Testis (tissue), 2 donors: ENCODE measurements at regions not wholly inside any gene's neighbourhood (a gene's known extent, or its start where the extent isn't known, plus 50 kb on each side); places are given as distances from the start of the nearest gene placed in this dataset.

Source experiments
- CTCF ChIP-seq, 3 experiments: fragments of 450-650 bp in 2 of 3; fragments of 200-600 bp in 1 of 3; sonication (generic) in 1 of 3; IDR thresholded peaks; one replicate each; pipeline ENCODE4 v1.5.1; 2016 to 2019; ENCODE audit warnings: antibody characterized with exemption in 3 of 3, mild to moderate bottlenecking in 2 of 3, moderate library complexity in 1 of 3
- POLR2A ChIP-seq: fragments of 450-650 bp; IDR thresholded peaks from one replicate; pipeline ENCODE4 v1.6.1; 2017; ENCODE audit warnings: antibody characterized with exemption, mild to moderate bottlenecking, moderate library complexity

DNA sequence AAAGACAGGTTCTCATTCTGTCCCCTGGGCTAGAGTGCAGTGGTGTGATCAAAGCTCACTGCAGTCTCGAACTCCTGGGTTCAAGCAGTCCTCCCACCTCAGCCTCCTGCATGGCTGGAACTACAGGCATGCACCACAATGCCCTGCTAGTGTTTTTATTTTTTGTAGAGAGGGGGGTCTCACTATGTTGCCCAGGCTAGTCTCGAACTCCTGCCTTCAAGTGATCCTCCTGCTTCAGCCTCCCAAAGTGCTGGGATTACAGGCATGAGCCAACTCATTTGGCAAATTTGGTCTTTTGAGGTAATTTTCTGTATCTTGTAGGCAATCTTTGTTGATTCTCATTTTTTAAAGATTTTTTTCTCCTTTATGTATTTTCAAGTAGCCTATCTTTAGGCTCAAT lies 205.7 kb downstream of the ZIC5 start:
- TF ChIP-seq CTCF (IDR thresholded peaks at IDR 0.05) (no peak), POLR2A (no peak)
